ENCODE measurements at regions not wholly inside any gene's neighbourhood (a gene's known extent, or its start where the extent isn't known, plus 50 kb on each side); places are given as distances from the start of the nearest gene placed in this dataset.
"Not testable (repeated sequence)": the region's sequence is repeated elsewhere in the genome, so short reads cannot be mapped to it uniquely, and the experiment has no call there.

DNA sequence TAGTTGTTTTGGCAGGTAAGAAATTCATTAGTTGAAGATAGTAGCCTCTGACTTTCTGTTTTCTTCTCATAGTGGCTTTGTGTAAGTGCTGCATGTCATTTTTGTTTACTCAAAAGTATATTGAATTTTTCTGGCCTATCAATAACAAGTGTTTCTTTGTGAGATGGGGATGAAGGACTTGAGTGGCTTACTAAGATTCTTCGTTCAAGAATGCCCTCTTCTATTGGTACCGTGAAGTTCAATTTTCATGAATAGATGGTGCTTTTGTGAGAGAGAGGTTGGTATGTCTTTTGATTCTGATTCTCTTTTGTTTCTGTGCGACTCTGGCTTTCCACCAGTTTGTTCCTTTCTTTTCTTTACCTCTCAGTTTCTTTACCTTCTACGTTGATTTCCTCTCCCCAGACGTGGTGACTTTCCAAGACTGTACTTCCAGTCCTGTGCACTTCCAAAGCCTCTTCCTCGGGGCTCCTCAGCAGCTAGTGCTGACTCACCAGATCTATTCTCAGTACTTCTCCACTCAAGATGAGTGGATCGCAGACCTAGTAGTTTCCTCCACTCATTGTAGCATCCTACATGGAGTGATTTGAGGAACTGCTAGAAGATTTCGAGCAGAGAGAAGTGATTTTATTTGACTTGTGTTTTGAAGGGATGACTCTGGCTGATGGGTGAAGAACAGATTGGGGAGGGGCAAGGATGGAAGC is 82.0 kb upstream of the EPHB3 start:
- no peak for DNase-seq

DNA sequence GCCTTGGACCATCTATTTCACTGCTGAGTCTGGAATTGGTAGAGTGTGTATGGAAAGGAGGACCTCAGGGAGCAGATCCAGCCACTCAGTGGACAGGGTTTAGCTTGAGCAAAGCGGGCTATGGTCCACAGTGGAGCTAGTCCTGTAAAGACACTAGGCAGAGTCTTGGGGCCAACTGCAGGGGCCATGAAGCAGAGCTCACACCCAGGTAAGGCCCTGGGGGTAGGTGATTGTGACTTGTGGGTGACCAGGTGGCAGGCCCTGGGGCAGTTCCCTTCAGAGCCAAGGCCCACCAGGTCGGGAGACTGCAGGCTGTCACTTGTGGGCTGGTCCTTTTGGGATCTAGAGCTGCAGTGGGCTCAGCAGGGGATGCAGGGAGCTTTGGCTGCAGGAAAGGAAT is 80.8 kb upstream of the EPHB3 start:
- DNase-seq: no peak

DNA sequence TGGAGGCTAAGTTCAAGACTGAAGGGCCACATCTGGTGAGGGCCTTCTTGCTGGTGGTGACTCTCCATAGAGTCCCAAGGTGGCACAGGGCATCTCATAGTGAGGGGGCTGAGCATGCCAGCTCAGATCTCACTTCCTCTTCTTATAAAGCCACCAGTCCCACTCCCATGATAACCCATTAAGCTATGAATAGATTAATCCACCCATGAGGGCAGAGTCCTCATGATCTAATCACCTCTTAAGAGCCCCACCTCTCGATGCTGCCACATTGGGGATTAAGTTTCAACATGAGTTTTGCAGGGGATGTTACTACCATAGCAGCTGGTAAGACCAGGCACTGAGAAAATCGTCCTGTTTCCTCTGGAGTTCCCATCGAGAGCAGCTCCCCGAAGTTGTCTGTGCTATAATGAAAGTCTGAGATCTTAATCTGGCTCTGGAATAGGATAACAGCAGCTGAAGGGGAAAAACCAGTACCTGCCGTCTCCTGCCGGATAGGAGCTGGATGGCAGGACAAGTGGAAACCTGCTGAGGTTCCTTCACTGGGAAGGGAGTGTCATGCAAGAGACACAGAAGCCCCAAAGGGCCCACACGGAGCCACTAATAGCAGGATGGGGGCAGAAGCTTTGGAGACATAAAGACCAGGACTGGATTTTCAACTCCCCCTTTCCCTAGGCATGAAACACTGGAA is 79.5 kb upstream of the EPHB3 start:
- no peak for DNase-seq

DNA sequence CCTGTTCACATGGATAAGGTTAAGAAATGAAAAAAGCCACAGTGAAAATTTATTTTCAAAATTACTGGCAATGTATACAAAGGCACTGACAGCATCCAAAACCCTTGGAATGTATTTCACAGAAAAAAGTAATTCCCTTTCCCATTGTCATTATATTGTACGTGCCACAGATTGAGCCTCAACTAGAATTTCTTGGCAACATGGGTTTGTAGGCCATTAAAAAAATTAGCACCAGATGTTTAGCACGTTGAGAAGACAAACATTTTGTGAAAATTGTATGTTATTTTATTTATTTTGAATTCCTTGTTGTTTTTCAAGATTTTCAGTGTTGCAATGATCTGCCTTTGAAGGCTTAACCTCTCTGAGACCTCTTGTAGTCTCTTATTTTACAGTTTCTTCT is 76.3 kb upstream of the EPHB3 start:
- DNase-seq: peak; percentile 50

DNA sequence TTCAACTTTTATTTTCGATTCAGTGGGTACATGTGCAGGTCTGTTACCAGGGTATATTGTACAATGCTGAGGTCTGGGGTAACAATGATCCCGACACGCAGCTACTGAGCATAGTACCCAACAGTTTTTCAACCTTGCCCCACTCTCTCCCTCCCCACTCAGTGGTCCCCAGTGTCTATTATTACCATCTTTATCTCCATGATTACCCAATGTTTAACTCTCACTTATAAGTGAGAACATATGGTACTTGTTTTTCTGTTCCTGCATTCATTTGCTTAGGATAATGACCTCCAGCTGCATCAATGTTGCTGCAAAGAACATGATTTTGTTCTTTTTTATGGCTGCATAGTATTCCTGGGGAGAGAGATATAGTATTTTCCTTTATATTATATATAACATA is 75.7 kb upstream of the EPHB3 start:
- DNase-seq: no peak

DNA sequence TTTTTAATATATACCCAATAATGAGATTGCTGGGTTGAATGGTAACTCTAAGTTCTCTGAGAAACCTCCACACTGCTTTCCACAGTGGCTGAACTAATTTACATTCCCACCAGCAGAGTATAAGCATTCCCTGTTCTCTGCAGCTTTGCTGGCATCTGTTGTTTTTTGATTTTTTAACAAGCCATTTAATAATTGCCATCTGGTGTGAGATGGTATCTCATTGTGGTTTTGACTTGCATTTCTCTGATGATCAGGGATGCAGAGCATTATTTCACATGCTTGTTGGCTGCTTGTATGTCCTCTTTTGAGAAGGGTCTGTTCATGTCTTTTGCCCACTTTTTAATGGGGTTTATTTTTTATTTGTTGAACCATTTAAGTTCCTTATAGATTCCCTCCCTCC is 75.0 kb upstream of the EPHB3 start:
- peak; percentile 47 for DNase-seq

DNA sequence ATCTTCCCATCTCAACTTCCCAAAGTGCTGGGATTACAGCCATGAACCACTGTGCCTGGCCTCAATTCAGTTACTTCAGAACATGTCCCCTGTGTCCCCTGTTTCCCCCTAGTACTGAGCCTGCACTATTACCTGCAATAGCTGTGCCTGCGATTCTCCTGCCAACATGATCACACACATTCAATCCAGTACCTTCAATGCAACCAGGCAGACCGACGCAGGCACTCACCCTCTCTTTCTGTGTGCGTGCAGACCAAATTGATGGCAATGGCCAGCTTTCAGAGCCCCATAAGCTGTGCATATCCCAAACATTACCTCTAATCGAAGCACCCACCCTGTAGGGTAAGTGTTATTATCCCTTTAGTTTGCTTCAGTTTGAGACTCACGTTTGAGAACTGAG is 73.0 kb upstream of the EPHB3 start:
- DNase-seq: no peak

DNA sequence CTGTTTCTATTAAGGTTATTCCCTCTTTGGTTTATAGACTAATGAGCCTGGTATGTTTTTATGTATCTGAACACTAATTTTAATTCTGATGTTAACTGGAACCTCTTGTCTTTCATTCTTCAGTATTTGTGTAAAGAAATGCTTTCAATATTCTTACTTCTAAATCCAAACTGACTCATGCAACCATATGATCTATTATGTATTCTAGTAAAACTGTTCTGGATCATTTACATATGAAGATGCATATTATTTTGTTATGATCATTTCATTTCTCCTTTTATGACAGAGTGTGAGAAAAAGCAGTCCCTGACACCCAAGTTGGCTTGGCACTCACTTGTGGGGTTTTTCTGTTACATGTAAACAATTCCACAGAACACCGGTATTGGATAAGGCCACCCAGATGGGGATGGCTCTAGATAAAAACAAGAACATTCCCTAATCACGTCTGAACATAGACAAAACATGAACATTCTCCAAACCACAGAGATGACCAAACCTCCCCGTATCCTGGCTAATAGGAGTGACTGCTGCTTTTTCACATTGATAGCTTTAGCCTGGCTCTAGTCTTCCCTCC is 72.2 kb upstream of the EPHB3 start:
- peak; percentile 30 for DNase-seq

DNA sequence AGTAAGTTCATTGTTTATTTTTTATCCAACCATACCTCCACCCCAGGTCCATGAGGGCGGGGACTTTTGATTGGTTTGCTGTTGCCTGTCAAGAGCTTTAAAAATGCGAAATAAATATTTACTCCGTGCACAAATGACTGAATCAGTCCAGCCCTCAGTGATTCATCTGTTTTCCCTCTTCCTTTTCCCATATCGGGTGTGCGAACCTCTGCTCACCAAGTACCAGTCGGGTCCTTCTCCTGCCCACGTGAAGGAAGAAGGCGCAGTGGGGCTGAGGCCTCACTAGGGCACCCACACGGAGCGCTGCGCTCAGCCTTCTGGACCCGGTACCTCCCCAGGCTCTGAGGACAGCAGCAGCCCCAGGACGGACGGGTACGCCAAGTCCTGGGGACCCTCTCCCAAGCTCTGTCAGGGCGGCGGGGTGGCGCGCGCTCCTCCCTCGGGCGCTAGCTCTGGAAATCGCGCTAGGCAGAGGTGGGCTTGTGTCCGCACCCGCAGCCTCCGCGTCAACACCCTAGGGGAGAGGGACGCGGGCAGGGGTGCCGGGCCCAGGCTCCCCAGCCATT is 70.5 kb upstream of the EPHB3 start:
- no peak for DNase-seq

DNA sequence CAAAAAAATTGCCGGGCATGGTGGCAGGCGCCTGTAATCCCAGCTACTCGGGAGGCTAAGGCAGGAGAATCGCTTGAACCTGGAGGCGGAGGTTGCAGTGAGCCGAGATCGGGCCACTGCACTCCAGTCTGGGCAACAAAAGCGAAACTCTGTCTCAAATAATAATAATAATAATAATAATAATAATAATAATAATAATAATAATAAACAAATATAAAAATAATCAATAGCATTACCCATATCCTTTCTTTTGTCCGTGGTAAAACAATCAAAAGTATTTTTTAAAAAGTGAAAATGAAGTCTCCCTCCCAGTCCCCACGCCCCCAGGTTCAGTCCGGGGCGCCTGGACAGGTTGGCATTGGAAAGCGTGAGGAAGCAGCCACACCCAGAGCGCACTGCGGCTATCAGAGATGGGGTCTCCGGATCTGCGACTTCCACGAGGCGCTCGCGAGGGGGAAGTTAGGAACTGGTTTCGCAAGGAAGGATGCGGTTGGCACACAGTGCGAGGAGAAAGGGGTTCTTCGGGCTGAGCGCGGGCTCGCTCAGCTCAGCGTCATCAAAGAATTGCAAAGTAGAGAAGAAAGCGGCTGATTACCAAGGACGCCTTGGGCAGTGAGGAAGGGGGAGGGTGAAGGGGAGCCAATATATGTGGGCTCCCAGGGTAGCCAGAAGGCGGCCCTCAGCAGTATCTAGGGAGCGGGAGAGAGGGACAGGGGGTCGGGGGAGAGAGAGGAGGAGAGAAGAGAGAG is 69.5 kb upstream of the EPHB3 start:
- DNase-seq: no peak

DNA sequence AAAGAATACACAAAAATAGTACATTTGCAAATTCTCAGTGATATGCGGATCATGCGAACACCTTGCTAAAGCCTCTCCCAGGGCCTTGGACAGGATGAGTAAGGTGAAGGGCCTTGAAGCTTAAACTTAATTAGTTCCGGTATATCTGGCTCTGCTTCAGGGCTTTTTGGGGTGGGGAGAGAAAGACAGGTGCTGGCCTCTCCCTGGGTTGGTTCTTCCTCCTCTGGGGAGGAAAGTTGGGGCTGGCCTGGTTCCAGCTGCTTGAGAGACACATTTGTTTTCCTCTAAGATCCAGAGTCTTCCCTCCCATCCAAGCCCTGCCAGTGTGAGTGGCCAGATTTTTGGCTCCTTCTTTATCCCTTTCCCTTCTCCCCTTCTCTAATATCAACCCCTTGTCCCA is 64.7 kb upstream of the EPHB3 start:
- DNase-seq: no peak

DNA sequence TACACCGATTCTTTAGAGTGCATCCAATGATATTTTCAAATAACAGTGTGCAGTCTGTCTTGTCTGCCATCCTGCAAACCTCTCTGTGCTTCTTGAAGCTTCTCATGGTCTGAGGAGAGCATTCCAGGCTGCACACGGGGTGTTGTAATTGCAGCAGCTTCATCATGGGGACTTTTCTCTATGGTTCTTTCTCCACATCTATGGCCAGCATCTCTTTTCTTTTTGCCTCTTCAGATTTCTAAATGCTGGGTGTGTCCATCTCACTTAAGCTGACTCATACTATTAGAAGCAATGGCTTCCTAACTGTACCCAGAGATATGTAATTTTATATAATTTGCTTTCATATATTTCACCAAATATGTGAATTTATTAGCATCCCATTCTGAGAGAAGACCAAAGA is 63.8 kb upstream of the EPHB3 start:
- no peak for DNase-seq

DNA sequence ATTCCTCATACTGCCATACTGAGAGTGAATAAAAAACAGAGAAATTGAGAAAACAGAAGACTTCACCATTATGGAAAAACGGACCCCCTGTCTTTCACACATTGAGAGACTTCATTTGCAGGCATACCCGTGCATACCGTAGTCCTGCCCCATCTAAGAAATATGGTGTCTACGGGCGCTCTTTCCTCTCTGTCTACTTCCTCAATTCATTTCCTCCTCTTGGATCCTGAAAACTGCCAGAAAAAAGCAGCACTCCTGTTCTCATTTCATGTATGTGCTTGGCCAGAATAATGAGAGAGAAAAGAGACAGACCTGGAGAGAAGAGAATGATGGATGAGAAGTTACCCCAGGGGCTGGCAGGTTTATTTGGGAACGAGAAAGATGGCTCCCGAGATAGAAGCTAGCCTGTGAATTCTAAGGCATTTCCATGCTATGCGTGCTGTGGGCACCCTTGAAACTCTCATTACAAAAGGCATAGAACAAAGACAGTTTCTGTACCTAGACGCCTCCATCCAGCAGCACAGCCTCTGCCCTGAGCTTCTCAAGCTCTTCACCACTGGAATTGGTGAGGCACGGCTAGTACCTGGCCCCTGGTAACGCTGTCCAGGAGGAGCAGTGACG is 62.5 kb upstream of the EPHB3 start:
- no peak for DNase-seq

DNA sequence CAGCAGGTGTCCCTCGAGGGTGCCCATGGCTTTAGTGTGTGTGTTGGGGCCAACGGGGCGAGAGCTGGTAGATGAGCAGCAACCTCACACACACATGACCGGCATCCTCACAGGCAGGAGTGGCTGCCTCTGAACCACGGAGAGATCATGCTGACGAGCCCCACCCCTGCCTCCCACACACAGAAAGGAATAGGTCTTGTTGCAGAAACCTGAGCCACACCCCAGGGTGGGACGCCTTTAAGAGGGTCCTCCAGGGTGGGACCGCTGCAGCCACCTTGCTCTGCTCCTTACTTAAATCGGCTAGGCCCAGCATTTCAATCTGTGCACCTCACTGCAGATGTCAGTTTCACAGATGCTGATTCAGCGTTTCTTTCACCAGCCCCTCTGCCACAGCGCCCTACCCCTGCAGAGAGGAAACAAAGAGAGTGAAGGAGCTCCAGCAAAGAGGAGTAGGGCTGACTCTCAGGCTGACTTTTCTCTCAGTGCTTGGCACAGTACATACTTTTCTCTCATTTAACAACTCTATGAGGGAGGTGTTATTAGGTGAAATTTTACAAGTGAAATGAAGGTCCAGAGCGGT is 61.2 kb upstream of the EPHB3 start:
- no peak for DNase-seq

DNA sequence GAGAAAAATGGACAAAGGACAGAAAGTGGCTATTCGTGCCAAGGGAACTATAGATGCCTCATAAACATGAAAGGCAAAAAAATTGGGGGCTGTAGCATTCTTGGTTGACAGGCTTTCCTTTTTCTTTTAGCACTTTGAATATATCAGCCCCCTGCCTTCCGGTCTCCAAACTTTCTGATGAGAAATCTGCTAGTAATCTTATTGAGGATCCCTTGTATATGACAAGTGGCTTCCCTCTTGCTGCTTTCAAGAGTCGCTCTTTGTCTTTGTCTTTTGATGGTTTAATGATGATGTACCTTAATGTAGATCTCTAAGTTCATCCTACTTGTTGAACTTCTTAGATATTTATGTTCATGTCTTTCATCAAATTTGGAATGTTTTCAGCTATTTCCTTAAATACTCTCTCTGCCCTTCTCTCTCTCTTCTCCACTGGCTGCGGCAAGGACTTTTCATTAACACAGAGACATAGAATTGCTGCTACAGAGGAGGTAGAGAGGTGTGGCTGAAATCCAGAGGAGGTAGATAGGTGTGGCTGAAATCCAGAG is 59.4 kb upstream of the EPHB3 start:
- DNase-seq: no peak

DNA sequence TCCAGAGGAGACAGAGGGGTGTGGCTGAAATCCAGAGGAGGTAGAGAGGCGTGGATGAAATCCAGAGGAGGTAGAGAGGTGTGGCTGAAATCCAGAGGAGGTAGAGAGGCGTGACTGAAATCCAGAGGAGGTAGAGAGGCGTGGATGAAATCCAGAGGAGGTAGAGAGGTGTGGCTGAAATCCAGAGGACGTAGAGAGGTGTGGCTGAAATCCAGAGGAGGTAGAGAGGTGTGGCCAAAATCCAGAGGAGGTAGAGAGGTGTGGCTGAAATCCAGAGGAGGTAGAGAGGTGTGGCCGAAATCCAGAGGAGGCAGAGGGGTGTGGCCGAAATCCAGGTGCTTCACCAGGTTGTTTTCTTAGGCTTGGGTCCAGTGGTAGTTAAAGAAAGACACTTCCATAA is 58.7 kb upstream of the EPHB3 start:
- not testable (repeated sequence) for DNase-seq

DNA sequence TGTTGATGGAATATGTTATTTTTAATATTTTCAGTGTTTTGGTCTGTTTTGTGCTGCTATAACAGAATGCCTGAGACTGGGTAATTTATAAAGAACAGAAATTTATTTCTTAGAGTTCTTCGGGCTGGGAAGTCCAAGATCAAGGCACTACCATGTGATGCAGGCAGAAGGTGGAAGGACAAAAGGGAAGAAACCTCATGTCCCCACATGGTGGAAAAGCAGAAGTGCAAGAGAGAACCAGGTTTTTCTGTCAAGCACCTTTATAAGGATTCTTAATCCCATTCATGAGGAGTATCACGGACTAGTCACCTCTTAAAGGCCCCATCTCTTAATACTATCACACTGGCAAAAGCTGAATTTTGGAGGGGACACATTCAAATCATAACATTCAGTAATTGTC is 57.9 kb upstream of the EPHB3 start:
- DNase-seq: no peak

DNA sequence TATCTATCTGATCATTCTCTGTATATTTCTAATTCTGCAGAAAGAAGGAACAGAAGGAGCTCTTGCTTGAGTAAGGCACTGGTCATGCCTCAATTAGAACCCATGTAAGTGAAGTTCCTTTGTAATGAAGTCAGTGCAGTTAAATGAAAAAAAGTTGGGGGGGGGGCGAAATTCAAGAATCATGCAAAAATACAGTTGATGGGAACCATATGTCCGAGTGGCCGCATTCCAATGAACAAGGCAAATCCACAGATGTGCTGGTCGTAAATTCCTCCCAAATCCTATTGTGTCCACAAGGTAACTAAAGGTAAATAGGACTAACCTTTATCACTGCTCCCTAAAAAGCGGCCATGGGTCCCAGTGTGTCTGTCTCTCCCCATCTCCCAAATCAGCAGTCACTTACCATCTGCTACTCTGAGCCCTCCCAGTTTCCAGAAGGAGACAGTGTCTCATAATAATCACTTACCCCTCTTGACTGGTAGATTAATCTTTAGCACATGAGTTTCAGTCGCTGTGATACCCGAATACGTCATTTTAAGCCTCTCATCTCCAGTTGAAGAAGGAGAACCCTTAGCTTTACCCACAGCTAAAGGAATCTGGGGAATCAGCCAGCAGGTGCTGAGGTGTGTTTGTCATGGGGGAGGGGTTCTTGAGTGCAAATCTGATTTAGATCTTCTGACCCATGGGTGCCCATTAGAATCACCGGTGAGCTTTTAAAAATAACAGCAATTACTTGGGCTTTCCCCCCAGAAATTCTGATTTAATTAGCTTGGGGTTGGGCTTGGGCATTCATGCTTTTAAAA is 56.3 kb upstream of the EPHB3 start:
- peak; percentile 86 for DNase-seq

DNA sequence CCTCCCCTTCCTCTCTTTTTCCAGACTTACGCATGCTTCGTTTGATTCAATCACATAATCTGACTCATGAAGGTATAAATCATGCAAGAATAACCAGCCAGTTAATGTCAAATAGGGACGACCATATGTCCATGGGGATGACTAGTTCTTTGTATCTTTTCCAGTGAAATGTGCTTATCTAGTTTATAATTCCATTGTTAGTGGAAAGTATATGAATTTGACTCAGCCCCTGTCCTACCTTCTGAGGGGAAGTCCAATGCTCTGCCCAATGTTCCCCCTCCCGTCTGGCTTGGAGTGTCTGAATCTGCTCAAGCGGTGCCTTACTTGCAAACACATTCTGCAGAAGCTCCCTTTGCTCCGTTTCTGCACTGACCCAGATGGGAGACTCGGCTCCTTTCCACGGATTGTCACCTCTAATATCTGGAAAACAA is 55.0 kb upstream of the EPHB3 start:
- DNase-seq: peak; percentile 87

DNA sequence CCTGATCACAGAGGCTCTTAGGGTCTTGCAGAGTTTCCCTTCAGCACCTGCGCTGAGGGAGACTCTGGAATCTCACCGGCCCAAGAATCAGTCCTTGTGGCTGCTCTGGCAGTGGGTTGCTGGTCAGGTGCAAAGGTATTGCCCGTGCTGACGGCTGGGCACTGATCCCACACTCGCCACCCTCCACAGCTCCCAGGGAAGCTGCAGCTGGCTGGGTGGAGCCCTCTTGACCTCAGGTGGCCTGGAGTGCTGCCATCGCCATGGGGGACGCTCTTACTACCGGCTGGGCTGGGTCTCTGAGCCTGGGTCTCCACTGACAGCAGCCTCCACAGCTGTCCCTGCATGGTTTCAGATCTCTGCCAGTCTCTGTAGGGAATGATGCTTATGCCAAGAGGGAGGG is 52.6 kb upstream of the EPHB3 start:
- no peak for DNase-seq

DNA sequence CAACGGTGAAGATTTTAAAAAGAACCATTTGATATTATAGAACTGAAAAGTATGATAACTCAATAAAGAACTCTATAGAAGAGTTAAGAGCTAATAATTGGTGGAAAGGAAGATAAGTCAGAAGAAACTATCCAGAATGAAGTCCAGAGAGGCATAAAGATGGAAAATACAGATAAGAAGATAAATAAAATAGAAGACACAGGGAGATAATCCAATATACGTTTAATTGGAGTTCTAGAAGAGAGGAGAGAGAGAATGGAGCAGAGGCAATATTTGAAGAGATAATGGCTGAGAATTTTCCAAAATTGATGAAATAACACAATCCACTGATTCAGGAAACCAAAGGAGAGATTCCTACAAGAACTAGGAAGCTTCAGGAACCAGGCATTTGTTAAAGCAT is 49.8 kb upstream of the EPHB3 start:
- no peak for DNase-seq

All from fibroblast of skin of abdomen (primary cell).